NCI-H345 treated with DMSO at 0.1 percent for 48 hours (cell line): ENCODE measurements at regions not wholly inside any gene's neighbourhood (a gene's known extent, or its start where the extent isn't known, plus 50 kb on each side); places are given as distances from the start of the nearest gene placed in this dataset.

Experiments
- DNase-seq: peaks from one replicate; lab custom pipeline; 2025; ENCODE audit not compliant: unreplicated experiment; lab: John Stamatoyannopoulos, UW

GRCh38 chr11:105333153-105333552 is 193.6 kb upstream of the CARD18 start:
- no peak for DNase-seq

GRCh38 chr11:105332171-105332570 is 192.6 kb upstream of the CARD18 start:
- DNase-seq: no peak

GRCh38 chr11:105328061-105328460 is 188.5 kb upstream of the CARD18 start:
- no peak for DNase-seq

GRCh38 chr11:105324156-105324555 is 184.6 kb upstream of the CARD18 start:
- DNase-seq: peak; percentile 2

GRCh38 chr11:105321696-105322095 is 182.1 kb upstream of the CARD18 start:
- DNase-seq: no peak

- DNase-seq: no peak
Measured at GRCh38 chr11:105315287-105315686, 175.7 kb upstream of the CARD18 start.

GRCh38 chr11:105312266-105312665 is 172.7 kb upstream of the CARD18 start:
- no peak for DNase-seq

GRCh38 chr11:105298630-105299029 is 159.1 kb upstream of the CARD18 start:
- DNase-seq: no peak

GRCh38 chr11:105298174-105298573 is 158.6 kb upstream of the CARD18 start:
- DNase-seq: no peak

- DNase-seq: no peak
Measured at GRCh38 chr11:105297463-105297862, 157.9 kb upstream of the CARD18 start.

- DNase-seq: no peak
Measured at GRCh38 chr11:105296806-105297205, 157.2 kb upstream of the CARD18 start.

GRCh38 chr11:105296386-105296785 is 156.8 kb upstream of the CARD18 start:
- no peak for DNase-seq

GRCh38 chr11:105282658-105283057 is 143.1 kb upstream of the CARD18 start:
- DNase-seq: no peak

- DNase-seq: no peak
Measured at GRCh38 chr11:105274631-105275030, 135.1 kb upstream of the CARD18 start.

- DNase-seq: no peak
Measured at GRCh38 chr11:105273660-105274280, 134.2 kb upstream of the CARD18 start.

GRCh38 chr11:105269862-105270261 is 130.3 kb upstream of the CARD18 start:
- no peak for DNase-seq

GRCh38 chr11:105268404-105269062 is 129.0 kb upstream of the CARD18 start:
- no peak for DNase-seq

- DNase-seq: no peak
Measured at GRCh38 chr11:105265845-105266244, 126.3 kb upstream of the CARD18 start.

GRCh38 chr11:105260976-105261375 is 121.4 kb upstream of the CARD18 start:
- DNase-seq: no peak

- no peak for DNase-seq
Measured at GRCh38 chr11:105245781-105246315, 106.3 kb upstream of the CARD18 start.

GRCh38 chr11:105244160-105244825 is 104.7 kb upstream of the CARD18 start:
- DNase-seq: no peak

GRCh38 chr11:105241136-105241535 is 101.6 kb upstream of the CARD18 start:
- DNase-seq: no peak
